ENCODE measurements at regions not wholly inside any gene's neighbourhood (a gene's known extent, or its start where the extent isn't known, plus 50 kb on each side); places are given as distances from the start of the nearest gene placed in this dataset.

- TF ChIP-seq CTCF (IDR thresholded peaks at IDR 0.05) (no peak), POLR2A (IDR thresholded peaks at IDR 0.05) (no peak)
Observed at GRCh38 chr4:129908117-129908516, 812.2 kb downstream of the C4orf33 start.
